ENCODE measurements at regions not wholly inside any gene's neighbourhood (a gene's known extent, or its start where the extent isn't known, plus 50 kb on each side); places are given as distances from the start of the nearest gene placed in this dataset.

DNA sequence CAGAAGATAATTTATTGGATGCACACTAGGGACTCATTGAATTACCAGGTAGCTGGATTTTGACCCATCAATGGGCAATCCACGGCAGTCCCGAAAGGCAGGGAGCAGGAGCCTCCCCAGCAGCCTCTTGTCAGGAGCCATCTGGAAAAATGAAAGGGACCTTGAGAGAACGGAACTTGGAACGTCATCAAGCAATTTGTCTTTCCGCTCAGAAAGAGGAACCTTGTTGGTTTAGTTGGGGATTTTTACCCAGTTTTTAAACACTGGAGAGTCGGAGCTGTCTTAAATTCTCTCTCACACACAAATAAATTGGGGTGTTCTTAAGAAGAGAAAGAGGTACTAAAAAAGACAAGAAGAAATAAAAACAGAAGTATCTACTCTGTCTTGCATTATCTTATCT lies 1351.7 kb upstream of the TMEM132C start:
- TF ChIP-seq, protein P1, sequence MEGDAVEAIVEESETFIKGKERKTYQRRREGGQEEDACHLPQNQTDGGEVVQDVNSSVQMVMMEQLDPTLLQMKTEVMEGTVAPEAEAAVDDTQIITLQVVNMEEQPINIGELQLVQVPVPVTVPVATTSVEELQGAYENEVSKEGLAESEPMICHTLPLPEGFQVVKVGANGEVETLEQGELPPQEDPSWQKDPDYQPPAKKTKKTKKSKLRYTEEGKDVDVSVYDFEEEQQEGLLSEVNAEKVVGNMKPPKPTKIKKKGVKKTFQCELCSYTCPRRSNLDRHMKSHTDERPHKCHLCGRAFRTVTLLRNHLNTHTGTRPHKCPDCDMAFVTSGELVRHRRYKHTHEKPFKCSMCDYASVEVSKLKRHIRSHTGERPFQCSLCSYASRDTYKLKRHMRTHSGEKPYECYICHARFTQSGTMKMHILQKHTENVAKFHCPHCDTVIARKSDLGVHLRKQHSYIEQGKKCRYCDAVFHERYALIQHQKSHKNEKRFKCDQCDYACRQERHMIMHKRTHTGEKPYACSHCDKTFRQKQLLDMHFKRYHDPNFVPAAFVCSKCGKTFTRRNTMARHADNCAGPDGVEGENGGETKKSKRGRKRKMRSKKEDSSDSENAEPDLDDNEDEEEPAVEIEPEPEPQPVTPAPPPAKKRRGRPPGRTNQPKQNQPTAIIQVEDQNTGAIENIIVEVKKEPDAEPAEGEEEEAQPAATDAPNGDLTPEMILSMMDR (IDR thresholded peaks at IDR 0.05; ENCODE audit: insufficient read depth, low read length) = no peak
- TF ChIP-seq POLR2AphosphoS5 (IDR thresholded peaks at IDR 0.05; ENCODE audit: low read depth) (no peak), REST (IDR thresholded peaks at IDR 0.05; ENCODE audit: insufficient replicate concordance, low read depth) (no peak)

Data from HL-60 (cell line).